Activated CD8-positive, alpha-beta T cell treated with anti-CD3 and anti-CD28 coated beads, Interleukin-2, amount 10 ng/mL, durations not matched to agents 7 days and 5 days (primary cell): ENCODE measurements at regions not wholly inside any gene's neighbourhood (a gene's known extent, or its start where the extent isn't known, plus 50 kb on each side); places are given as distances from the start of the nearest gene placed in this dataset.

Experiments used
- ATAC-seq: fragments of 150-1000 bp; cut with Tn5 transposase; one replicate; pipeline ENCODE4 v1.10.0; 2021; ENCODE audit warnings: moderate library complexity
- CTCF ChIA-PET: fragments of 350-600 bp; sonication (Branson Sonifier 250); formaldehyde crosslinking; loops from one replicate; lab custom pipeline; 2021; ENCODE audit warnings: antibody characterized with exemption; lab: Charles Lee
- POLR2A ChIA-PET: fragments of 350-600 bp; sonication (Branson Sonifier 250); formaldehyde crosslinking; loops from one replicate; lab custom pipeline; 2021; ENCODE audit warnings: antibody characterized with exemption; lab: Charles Lee
- DNase-seq: peaks from one replicate; pipeline ENCODE4 v3.0.0-alpha.2; 2020
- H3K27ac Mint-ChIP-seq: one replicate; pipeline ENCODE4 v1.8.0; 2021; ENCODE audit warnings: mild to moderate bottlenecking, mixed read lengths
- H3K27me3 Mint-ChIP-seq: one replicate; pipeline ENCODE4 v1.8.0; 2021; ENCODE audit warnings: low read depth, mixed read lengths
- H3K36me3 Mint-ChIP-seq: one replicate; pipeline ENCODE4 v1.8.0; 2021; ENCODE audit warnings: low read depth, mixed read lengths
- H3K4me1 Mint-ChIP-seq: one replicate; pipeline ENCODE4 v1.8.0; 2021; ENCODE audit warnings: low read depth, mixed read lengths
- H3K4me3 Mint-ChIP-seq: one replicate; pipeline ENCODE4 v1.8.0; 2021; ENCODE audit warnings: mild to moderate bottlenecking, mixed read lengths
- H3K9me3 Mint-ChIP-seq: one replicate; pipeline ENCODE4 v1.8.0; 2022; ENCODE audit warnings: mixed read lengths; ENCODE audit not compliant: insufficient read depth

GRCh38 chr5:58133631-58134296 is 326.1 kb downstream of the PLK2 start:
- CTCF ChIA-PET = no interaction called here

GRCh38 chr5:58133216-58133615 is 326.7 kb downstream of the PLK2 start:
- ATAC-seq = no peak
- no peak overlapping the region for H3K4me3 Mint-ChIP-seq
- no peaks in the 10 kb centered on the region for H3K9me3 Mint-ChIP-seq

More at GRCh38 chr5:58133631-58134296, 326.1 kb downstream of the PLK2 start:
- POLR2A ChIA-PET = no interaction called here
- Mint-ChIP-seq H3K27ac (no peak overlapping the region), H3K4me1 (no peaks in the 10 kb centered on the region), H3K27me3 (peaks cover 3% of the 10 kb centered on the region), H3K36me3 (no peaks in the 10 kb centered on the region), H3K4me3 (no peak overlapping the region), H3K9me3 (no peaks in the 10 kb centered on the region)
- DNase-seq = no peak
- ATAC-seq = no peak

GRCh38 chr5:58127255-58128220 is 332.3 kb downstream of the PLK2 start:
- Mint-ChIP-seq H3K4me3 (no peak overlapping the region), H3K9me3 (no peaks in the 10 kb centered on the region), H3K36me3 (no peaks in the 10 kb centered on the region), H3K4me1 (no peaks in the 10 kb centered on the region), H3K27me3 (no peaks in the 10 kb centered on the region), H3K27ac (no peak overlapping the region)
- ChIA-PET POLR2A (no interaction called here), CTCF (no interaction called here)
- no peak for ATAC-seq
- DNase-seq = no peak

More at GRCh38 chr5:58133216-58133615, 326.7 kb downstream of the PLK2 start:
- Mint-ChIP-seq H3K27ac (no peak overlapping the region), H3K27me3 (peaks cover 3% of the 10 kb centered on the region), H3K4me1 (no peaks in the 10 kb centered on the region), H3K36me3 (no peaks in the 10 kb centered on the region)
- ChIA-PET CTCF (interaction anchor here (0.7 kb wide), 1 partner anchor 1329 kb away, joined by 6 read pairs; no protein-coding TSS in a partner anchor), POLR2A (no interaction called here)
- DNase-seq = no peak

GRCh38 chr5:58123501-58123900 is 336.4 kb downstream of the PLK2 start:
- no peaks in the 10 kb centered on the region for H3K36me3 Mint-ChIP-seq
- no peaks in the 10 kb centered on the region for H3K4me1 Mint-ChIP-seq
- no peak overlapping the region for H3K27ac Mint-ChIP-seq
- ChIA-PET POLR2A (no interaction called here), CTCF (no interaction called here)
- no peak for DNase-seq
- H3K9me3 Mint-ChIP-seq = no peaks in the 10 kb centered on the region
- no peak for ATAC-seq
- H3K4me3 Mint-ChIP-seq = no peak overlapping the region
- H3K27me3 Mint-ChIP-seq = no peaks in the 10 kb centered on the region

- no peak for ATAC-seq
- no peak overlapping the region for H3K27ac Mint-ChIP-seq
- CTCF ChIA-PET = no interaction called here
- H3K4me3 Mint-ChIP-seq = no peak overlapping the region
- H3K4me1 Mint-ChIP-seq = no peaks in the 10 kb centered on the region
- no peaks in the 10 kb centered on the region for H3K27me3 Mint-ChIP-seq
- no peak for DNase-seq
- H3K9me3 Mint-ChIP-seq = no peaks in the 10 kb centered on the region
- POLR2A ChIA-PET = no interaction called here
- H3K36me3 Mint-ChIP-seq = no peaks in the 10 kb centered on the region
Measured at GRCh38 chr5:58122848-58123392, 337.0 kb downstream of the PLK2 start.

- ChIA-PET CTCF (no interaction called here), POLR2A (no interaction called here)
- Mint-ChIP-seq H3K27me3 (no peaks in the 10 kb centered on the region), H3K4me3 (no peak overlapping the region), H3K27ac (no peak overlapping the region), H3K36me3 (no peaks in the 10 kb centered on the region), H3K9me3 (no peaks in the 10 kb centered on the region), H3K4me1 (no peaks in the 10 kb centered on the region)
- ATAC-seq (no peak), DNase-seq (no peak)
Measured at GRCh38 chr5:58122157-58122556, 337.7 kb downstream of the PLK2 start.

- CTCF ChIA-PET = no interaction called here
- POLR2A ChIA-PET = no interaction called here
- ATAC-seq = no peak
- Mint-ChIP-seq H3K4me1 (no peaks in the 10 kb centered on the region), H3K27me3 (no peaks in the 10 kb centered on the region), H3K4me3 (no peak overlapping the region), H3K36me3 (no peaks in the 10 kb centered on the region), H3K9me3 (no peaks in the 10 kb centered on the region), H3K27ac (no peak overlapping the region)
- no peak for DNase-seq
Measured at GRCh38 chr5:58121391-58121790, 338.5 kb downstream of the PLK2 start.

- H3K4me1 Mint-ChIP-seq = no peaks in the 10 kb centered on the region
- H3K4me3 Mint-ChIP-seq = no peak overlapping the region
- ChIA-PET POLR2A (no interaction called here), CTCF (no interaction called here)
- no peaks in the 10 kb centered on the region for H3K27me3 Mint-ChIP-seq
- H3K27ac Mint-ChIP-seq = no peak overlapping the region
- DNase-seq (no peak), ATAC-seq (no peak)
- H3K9me3 Mint-ChIP-seq = no peaks in the 10 kb centered on the region
- H3K36me3 Mint-ChIP-seq = no peaks in the 10 kb centered on the region
Measured at GRCh38 chr5:58117542-58117941, 342.3 kb downstream of the PLK2 start.

- no peaks in the 10 kb centered on the region for H3K9me3 Mint-ChIP-seq
- H3K27ac Mint-ChIP-seq = no peak overlapping the region
- ChIA-PET CTCF (interaction anchor here (0.7 kb wide), 1 partner anchor 259 kb away, joined by 3 read pairs; no protein-coding TSS in a partner anchor), POLR2A (no interaction called here)
- H3K4me1 Mint-ChIP-seq = no peaks in the 10 kb centered on the region
- H3K27me3 Mint-ChIP-seq = no peaks in the 10 kb centered on the region
- no peak for DNase-seq
- no peak overlapping the region for H3K4me3 Mint-ChIP-seq
- no peak for ATAC-seq
- no peaks in the 10 kb centered on the region for H3K36me3 Mint-ChIP-seq
Measured at GRCh38 chr5:58116346-58116745, 343.5 kb downstream of the PLK2 start.

- ATAC-seq (no peak), DNase-seq (no peak)
- ChIA-PET CTCF (no interaction called here), POLR2A (no interaction called here)
- no peak overlapping the region for H3K27ac Mint-ChIP-seq
- H3K36me3 Mint-ChIP-seq = no peaks in the 10 kb centered on the region
- no peaks in the 10 kb centered on the region for H3K4me1 Mint-ChIP-seq
- no peak overlapping the region for H3K4me3 Mint-ChIP-seq
- H3K27me3 Mint-ChIP-seq = no peaks in the 10 kb centered on the region
- no peaks in the 10 kb centered on the region for H3K9me3 Mint-ChIP-seq
Measured at GRCh38 chr5:58115811-58116210, 344.1 kb downstream of the PLK2 start.

- CTCF ChIA-PET = no interaction called here
- H3K27ac Mint-ChIP-seq = no peak overlapping the region
- POLR2A ChIA-PET = no interaction called here
- DNase-seq = no peak
- ATAC-seq = no peak
- H3K36me3 Mint-ChIP-seq = no peaks in the 10 kb centered on the region
- H3K27me3 Mint-ChIP-seq = no peaks in the 10 kb centered on the region
- no peak overlapping the region for H3K4me3 Mint-ChIP-seq
- no peaks in the 10 kb centered on the region for H3K4me1 Mint-ChIP-seq
- no peaks in the 10 kb centered on the region for H3K9me3 Mint-ChIP-seq
Measured at GRCh38 chr5:58114324-58114723, 345.6 kb downstream of the PLK2 start.

GRCh38 chr5:58113172-58113571 is 346.7 kb downstream of the PLK2 start:
- Mint-ChIP-seq H3K9me3 (no peaks in the 10 kb centered on the region), H3K4me3 (no peak overlapping the region), H3K27me3 (no peaks in the 10 kb centered on the region), H3K4me1 (no peaks in the 10 kb centered on the region), H3K36me3 (no peaks in the 10 kb centered on the region), H3K27ac (no peak overlapping the region)
- POLR2A ChIA-PET = no interaction called here
- ATAC-seq (no peak), DNase-seq (no peak)
- CTCF ChIA-PET = no interaction called here
